ENCODE measurements at regions not wholly inside any gene's neighbourhood (a gene's known extent, or its start where the extent isn't known, plus 50 kb on each side); places are given as distances from the start of the nearest gene placed in this dataset.
"Not testable (repeated sequence)": the region's sequence is repeated elsewhere in the genome, so short reads cannot be mapped to it uniquely, and the experiment has no call there.

DNA sequence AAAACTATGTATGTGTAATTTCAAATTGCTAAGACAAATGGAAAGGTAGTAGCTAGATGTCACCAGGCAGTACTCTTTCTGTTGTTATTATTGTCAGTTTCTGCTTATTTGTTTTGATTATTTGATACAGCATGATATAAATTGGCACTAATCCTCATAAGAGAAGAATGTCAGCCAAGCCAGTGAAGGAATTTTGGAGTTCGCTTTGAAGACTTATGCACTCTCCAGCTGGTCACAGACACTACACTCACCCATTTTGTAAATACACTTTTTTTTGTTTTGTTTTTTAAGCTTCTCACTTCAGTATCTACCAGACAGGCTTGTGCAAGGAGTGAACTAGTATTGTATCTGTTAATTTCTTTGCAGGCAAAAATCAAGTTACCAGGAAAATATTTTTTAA is 180.2 kb upstream of the TTC14 start:
- DNase-seq: no peak

DNA sequence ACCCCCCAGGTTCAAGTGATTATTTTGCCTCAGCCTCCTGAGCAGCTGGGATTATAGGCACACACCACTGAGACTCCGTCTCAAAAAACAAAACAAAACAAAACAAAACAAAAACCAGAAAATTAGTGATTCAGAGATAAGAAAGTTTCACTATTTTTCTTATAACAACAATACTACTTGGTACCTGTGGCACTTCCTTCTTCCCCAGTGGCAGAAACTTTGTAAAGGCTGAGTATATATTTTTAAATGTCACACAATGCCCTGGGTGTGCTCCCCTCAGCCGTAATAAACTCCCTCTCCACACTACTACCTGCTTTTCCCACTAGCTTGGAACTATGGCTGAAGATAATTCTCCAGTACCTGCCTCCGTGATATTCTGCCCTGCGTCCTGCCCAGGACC is 177.7 kb upstream of the TTC14 start:
- not testable (repeated sequence) for DNase-seq

DNA sequence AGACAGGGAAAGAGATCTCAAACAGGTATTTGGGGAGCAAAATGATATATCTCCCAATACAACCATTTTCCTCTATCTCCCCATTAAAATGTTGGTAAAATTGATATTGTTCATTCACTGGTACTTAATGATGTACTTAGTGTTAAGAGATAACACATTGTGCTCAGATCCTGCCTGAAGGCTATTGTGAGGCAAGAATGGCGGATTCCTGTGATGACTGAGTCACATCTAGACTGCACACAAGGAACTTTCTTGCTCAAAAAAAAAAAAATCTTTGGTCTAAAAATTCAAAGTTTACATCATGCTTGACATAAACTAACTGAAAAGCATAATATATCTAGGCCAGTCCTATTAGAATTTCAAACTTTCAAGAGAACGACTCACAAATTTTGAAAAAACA is 171.1 kb upstream of the TTC14 start:
- DNase-seq: no peak

DNA sequence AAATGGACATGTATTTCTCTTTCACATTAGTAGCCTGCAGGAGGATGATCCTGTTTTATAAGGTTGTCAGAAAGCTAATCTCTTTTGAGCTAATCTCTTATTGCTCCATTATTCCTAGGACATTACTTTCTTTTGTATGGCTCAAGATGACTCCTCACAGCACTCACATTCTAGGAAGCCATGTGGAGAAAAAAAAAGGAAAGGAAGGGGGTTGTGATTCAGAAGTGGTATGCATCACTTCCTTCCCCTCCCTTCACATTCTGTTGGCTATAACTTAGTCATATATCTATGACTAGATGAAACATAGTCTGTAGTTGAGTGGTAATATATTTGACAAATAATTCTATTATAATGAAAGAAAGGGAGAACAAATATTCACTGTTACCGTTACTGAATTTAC is 168.8 kb upstream of the TTC14 start:
- no peak for DNase-seq

DNA sequence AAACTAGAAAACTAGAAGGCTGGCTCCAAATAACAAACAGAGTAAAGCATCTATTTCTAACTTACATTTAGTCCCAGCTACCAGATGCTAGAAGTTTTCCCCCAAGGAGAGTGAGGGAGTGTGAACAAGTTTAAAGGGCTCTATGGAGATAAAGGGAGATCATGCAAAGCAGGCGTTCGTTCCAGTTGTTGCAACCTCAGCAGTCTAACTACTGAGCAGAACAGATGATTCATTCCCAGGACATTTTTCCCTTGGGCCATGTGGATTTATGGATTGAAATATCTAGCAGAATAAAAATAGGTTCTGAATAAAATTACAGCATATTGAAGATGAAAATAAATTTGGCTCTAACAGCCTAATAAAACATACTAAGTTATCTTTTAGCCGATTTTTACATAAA is 154.8 kb upstream of the TTC14 start:
- no peak for DNase-seq

DNA sequence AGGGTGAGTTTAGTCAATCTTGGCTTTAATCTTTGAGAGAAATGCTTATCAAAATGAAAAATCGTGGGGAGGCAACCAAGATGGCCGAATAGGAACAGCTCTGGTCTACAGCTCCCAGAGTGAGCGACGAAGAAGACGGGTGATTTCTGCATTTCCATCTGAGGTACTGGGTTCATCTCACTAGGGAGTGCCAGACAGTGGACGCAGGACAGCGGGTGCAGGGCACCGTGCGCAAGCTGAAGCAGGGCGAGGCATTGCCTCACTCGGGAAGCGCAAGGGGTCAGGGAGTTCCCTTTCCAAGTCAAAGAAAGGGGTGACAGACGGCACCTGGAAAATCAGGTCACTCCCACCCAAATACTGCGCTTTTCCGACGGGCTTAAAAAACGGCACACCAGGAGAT is 153.6 kb upstream of the TTC14 start:
- DNase-seq: not testable (repeated sequence)

DNA sequence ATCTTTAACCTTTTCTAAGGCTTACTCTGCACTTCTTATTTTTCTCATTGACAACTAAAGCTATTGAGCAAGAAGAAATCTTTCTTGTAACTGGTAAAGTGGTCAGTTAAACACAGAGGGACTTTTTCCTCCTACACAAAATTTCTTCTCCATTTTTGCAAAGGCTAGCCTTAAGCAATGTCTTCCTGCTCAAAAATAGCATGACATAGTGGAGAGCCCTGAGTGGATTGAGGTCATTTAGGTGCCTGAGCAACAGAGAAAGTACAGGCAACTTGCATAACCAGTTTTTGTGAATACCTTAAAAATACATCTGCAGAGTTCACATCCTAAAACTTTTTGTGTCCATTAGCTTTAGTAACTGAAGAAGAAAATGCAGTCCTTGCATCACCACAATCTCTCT is 144.7 kb upstream of the TTC14 start:
- DNase-seq: no peak

DNA sequence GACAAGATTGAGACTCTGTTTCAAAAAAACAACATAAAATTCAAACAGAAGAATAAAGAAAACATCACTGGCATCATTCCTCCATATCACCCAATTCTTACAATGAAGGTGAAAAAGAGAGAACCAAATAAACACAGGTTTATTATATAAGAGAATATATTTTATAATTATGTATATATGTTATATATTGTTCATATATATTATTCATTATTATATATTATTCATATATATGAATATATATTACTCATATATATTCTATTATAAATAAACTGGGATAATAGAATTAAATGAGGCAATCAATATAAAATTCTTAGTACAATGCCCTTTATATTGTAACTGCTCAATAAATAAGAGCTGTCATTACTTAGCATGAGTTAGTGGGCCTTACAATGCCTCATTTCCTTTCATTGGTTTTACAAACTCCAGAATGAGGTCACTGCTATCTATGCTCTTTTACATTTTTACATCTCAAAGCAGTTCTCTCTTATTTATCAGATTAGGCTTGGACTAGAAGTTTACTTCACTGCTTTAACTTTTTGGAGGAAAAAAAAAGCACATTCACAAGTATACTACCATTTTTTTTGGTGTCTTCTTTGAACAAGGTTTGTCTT is 135.5 kb upstream of the TTC14 start:
- no peak for DNase-seq

DNA sequence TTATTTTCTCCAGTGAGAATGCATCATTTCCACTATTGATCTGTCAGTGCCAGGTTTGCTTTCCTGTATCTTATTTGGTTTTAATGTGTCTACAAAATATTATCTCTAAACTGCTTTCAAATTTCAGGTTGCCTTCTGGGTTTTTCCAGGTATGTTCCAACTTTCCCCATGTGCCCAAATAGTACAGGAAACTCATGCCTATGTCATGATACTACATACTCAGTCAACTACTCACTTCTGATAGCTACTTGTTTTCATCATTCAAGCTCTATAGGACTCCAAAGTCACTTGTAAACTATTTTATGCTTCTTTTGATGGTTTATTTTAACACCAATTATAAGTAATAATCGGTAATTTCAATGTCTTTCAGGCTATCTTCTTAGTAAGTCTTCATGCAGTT is 134.8 kb upstream of the TTC14 start:
- DNase-seq: no peak

DNA sequence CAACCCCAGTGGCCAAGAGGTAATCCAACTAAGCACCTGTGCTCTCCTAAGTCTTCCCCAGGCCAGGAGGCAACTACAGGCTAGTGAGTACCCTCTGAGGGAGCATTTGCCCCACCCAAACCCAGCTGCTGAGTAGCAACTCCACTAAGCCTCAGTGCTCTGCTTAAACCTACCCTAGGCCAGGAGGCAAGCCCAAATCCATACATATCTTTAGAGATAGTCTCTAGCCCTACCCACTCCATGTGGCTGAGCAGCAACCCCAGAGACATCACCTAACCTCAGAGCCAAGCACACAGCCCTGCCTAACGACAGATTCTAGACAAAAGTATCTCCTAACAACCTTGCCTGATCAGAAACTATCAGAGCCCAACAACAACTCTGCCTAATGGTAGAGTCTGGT is 132.8 kb upstream of the TTC14 start:
- DNase-seq: no peak

DNA sequence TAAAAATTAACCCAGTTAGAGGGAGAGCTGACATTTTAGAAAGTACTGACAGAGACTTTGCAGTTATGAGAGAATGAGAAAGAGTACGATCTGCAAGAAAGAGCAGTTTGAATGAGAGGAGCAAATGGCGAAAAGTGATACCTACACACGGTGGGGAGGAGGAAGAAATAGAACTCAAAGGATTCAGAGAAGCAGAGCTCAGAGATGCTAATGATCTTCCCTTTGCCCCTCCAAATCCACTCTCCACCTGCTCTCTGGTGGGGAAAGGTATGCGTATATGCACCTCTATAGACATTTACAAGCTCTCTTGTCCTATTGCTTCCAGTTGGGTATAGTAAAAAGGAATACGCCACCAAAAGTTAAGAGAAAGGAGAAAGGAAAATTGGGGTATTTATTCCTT is 123.3 kb upstream of the TTC14 start:
- no peak for DNase-seq

DNA sequence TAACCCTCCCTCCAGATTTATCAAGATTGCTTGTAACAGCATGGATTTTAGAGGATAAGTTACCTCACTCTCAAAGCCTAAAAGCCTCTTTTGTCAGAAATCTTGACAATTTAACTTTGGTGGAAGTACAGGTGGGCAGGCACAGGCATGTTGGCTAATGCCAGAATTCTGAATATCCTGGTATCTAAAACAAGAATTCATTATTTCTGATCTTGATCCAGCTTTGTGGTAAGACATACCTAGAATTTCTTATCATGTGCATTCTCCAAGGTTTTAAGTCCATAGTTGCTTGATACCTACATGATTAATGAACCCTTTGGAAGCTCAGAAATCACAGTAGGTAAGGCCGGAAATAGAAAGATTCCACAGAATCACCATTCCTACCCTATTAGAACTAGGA is 109.9 kb upstream of the TTC14 start:
- no peak for DNase-seq

DNA sequence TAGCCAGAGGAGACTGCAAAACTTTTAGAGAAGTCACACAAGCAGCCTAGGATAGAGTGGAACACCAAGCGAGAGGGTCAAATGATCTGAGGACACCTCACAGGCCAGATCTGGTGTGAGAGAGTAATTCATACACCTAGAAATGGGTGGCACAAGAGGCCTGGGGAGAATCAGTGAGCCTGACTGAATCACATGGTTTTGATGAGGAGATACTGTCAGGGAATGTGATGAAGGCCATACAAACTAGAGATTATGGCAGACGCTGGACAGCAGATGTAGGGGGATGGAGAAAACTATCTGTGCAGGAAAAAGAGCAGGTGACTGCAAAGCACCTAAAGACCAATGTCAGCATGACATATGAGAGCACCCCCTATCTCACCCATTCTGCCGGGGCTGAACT is 105.0 kb upstream of the TTC14 start:
- no peak for DNase-seq

DNA sequence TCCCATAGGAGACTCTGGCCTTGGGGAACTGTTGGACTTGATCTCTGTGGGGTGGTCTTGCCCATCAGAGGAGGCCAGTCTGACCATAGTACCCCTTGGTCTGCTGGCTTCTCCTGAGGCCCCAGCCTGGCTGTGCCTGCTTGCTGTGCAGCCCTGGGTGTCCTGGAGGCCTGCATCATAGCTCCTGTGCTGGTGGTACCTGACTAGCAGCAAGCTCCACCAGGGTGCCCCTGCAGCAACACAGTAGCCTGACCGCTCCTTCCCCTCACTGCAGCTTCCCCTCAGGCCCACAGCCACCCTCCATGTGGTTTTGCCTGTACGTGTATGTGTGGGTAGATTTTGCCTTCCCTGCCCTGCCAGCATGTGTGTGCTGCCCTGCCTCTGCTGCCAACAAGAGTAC is 85.6 kb upstream of the TTC14 start:
- DNase-seq: no peak

DNA sequence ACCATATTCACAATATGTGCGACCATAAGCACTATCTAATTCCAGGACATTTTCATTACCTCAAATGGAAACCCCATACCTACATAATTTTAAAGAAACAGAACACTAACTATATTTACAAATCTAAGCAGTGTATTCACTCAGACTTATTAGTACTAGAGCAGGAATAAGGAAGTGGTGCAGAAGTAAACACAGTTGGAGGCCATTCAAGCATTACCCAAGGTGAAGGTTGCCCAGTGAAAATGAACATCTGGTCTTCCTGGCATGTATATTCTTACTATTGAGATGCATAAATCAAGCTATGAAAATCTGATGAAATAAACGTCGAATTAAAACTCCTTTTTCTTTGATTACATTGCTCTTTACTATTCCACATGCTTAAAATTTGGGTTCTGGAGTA is 78.9 kb upstream of the TTC14 start:
- no peak for DNase-seq

DNA sequence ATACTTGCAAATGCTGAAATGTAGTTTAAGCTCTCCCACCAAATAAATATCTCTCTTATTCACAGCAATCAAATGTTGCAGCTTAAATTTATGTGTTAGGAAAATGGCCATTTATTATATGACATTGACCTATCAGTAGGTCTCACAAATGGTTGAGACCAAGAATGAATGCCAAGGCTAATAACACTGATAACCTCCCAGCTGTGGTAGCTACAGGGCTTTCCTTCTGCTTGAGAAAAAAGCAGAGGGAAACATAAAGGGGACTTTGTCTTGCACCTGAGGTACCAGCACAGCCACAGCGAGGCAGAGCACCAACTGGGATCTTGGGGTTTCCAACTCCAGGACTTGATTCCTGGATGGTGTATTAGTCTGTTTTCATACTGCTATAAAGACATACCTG is 73.1 kb upstream of the TTC14 start:
- no peak for DNase-seq

DNA sequence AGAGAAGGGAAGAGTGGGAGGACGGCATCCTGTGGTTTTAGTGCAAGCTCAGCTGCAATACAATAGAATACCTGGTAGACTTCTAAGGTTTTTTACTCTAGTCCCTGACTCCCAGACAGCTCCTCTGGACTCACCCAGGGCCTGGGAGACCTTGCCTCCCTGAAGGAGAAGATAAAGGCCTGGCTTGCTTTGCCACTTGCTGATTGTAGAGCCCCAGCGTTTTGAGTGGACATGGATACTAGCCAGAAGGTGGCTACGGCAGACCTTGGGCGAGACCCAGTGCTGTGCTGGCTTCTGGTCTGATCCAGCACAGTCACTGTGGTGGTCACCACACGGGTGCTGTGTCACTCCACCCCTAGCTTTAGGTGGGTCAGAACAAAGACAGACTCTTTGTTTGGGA is 72.2 kb upstream of the TTC14 start:
- DNase-seq: no peak

DNA sequence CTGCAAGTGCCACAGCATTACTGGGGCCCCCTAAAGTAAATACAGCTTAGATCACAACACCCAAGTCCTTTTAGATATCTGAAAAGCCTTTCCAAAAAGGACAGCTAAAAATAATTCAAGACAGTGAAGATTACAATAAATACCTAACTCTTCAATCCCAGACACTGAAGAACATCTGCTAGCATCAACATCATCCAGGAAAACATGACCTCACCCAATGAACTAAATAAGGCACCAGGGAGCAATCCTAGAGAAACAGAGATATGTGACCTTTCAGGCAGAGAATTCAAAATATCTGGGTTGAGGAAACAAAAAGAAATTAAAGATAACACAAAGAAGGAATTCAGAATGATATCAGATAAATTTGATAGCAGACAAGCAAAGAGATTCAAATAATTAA is 71.7 kb upstream of the TTC14 start:
- no peak for DNase-seq

DNA sequence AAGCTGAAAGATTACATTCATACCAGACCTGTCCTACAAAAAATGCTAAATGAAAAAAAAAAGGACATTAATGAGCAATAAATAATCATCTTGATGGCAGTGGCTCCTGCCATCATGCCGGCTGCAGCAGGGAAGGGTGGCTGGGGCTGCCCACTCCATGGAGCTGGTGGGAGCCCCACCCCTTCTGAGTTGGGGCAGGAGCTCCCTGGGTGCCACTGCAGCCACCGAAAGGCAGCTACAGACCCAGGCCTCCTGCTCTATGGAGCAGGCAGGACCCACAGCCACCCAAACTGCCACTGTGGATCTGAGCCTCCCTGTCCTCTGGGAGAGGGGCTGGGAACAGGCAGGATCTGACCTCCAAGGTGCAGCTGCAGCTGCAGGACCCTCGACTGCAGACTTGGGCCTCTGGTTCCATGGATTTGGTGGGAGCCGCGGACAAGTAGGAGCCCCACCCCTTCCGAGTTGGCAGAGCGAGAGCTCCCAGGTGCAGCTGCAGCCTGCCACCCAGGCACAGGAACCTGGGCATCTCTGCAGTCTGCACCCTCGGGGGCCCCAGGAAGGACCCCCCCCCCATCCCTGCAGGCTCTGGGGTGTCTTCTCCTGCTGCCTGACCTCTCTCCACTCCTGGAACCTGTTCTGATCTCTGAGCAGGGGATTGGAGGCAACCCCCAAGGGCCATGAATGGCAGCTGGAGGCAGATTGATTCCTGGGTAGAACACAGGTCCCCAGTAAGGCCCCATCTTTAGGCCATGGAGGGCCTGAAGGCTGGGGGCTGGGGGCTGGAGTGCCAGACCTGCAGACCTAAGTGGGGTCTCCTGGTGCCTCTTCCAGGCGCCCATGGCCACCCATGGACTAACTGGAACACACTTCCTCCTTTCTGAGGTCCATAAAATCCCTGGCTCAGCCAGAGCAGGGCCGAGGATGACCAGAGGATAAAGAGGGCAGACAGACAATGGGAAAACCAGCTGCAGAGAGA is 70.4 kb upstream of the TTC14 start:
- no peak for DNase-seq

DNA sequence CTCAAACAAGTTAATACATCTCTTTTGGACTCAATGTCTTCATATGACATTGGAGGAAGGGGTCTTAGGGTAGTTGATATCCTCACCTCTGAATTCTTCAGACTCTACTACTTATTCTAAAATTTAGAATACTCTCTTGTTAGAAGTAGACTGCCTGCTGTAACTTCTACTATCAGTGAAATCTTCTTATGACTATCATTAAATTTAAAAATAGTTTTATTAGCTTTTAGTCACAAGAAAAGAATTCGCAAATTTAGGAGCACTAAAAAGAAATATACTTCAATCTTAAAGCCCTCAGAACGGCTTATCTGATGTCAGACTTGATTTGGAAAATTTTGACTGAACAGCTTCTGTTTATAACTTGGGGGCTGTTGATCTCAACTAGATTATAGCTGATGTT is 67.1 kb upstream of the TTC14 start:
- DNase-seq: no peak

DNA sequence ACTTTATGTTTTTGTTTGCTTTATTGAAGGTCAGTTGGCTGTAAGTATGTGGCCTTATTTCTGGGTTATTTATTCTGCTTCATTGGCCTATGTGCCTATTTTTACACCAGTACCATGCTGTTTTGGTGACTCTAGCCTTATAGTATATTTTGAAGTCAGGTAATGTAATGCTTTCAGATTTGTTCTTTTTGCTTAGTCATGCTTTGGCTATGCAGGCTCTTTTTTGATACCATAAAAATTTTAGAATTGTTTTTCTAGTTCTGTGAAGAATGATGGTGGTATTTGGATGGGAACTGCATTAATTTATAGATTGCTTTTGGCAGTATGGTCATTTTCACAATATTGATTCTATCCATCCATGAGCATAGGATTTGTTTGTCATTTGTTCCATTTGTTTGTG is 63.5 kb upstream of the TTC14 start:
- DNase-seq: no peak

DNA sequence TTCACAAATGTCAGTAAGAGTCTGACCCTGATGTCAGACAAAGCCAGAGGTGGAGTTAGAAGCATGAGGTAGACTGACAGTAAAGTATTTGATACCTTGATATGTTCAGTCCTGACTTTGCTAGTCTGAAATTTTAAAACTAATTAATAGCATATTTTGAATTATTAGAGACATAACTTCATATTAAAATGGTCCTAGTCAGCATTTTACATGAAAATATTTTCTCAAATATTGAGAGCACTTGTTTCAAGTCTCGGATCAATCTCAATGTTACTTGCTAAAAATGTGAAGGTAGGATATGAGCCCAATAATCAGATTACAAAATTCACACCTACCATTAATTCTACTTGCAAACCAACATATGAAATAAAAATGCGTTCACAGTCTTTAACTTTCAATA is 58.1 kb upstream of the TTC14 start:
- DNase-seq: no peak

DNA sequence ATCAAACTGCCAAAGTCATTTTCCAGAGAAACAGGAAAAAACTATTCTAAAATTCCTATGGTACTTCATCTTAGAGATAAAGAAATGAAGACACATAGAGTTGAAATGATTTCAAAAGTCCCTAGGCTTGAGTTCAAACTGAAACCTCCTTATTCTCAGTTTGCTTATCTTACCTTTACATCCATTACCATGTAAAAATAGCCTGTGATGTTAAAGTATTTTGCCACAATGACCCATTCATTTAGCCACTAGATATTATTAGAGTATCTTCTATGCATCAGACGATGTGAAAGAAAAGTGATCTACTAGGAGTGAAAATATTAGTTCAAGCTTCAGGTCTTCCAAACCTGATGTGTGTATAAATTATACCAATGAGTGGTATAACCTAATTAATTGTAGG is 55.1 kb upstream of the TTC14 start:
- DNase-seq: no peak

DNA sequence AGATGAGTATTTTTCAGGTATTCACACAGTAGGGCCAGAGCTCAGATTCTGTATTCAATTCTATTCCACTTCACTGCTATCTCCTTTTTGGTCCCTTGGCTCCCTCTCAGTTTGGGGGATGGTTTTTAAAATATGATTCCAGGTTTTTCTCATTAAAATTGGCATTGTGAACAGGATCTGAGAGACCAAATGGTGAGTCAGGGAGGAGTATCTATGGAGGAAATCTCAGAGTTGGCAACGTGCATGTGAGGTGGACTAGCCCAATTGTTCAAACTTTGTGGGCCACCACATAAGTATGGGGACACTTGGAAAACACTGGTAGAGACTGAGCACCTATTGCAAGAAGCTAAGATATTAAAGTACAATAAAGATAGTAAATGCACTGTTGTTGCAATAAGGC is 53.9 kb upstream of the TTC14 start:
- no peak for DNase-seq
